ENCODE measurements at regions not wholly inside any gene's neighbourhood (a gene's known extent, or its start where the extent isn't known, plus 50 kb on each side); places are given as distances from the start of the nearest gene placed in this dataset.

- Histone ChIP-seq H3K4me3 (ENCODE audit: low read depth in 2 of 2, low read length in 1 of 2) (no peak overlapping the region), H4K20me1 (ENCODE audit: insufficient read depth) (no peaks in the 10 kb centered on the region), H3K27ac (ENCODE audit: low read depth in 2 of 2, low read length in 1 of 2) (no peak overlapping the region), H3K36me3 (replicated peaks in 1 of 2; ENCODE audit: control insufficient read depth in 1 of 2, insufficient read depth in 2 of 2, low read length in 1 of 2) (no peaks in the 10 kb centered on the region), H3F3A (replicated peaks; ENCODE audit: insufficient read depth) (no peaks in the 10 kb centered on the region), H3K27me3 (ENCODE audit: insufficient read depth) (no peaks in the 10 kb centered on the region), H3K9me3 (no peaks in the 10 kb centered on the region), H2AFZ (ENCODE audit: low read depth) (no peak overlapping the region), H3K79me2 (ENCODE audit: insufficient read depth) (no peaks in the 10 kb centered on the region), H3K9me2 (no peaks in the 10 kb centered on the region), H3K4me1 (ENCODE audit: control insufficient read depth in 1 of 2, insufficient read depth in 2 of 2, low read depth in 1 of 2, low read length in 1 of 2) (no peaks in the 10 kb centered on the region), H3K4me2 (no peak overlapping the region), H3K9ac (no peak overlapping the region)
- no peak for DNase-seq
- POLR2A ChIA-PET = no interaction called here
- TF ChIP-seq JUND (IDR thresholded peaks at IDR 0.05) (no peak), PBX3 (IDR thresholded peaks at IDR 0.05) (no peak), FOSL2 (IDR thresholded peaks at IDR 0.05; ENCODE audit: borderline replicate concordance, low read depth) (no peak), EZH2phosphoT487 (IDR thresholded peaks at IDR 0.05; ENCODE audit: borderline replicate concordance, low read depth) (no peak)
- CTCF ChIA-PET = interaction anchor here (0.7 kb wide), 1 partner anchor 66 kb away, joined by 3 read pairs; no protein-coding TSS in a partner anchor
These were observed 211.8 kb upstream of the CPEB2 start for GRCh38 chr4:14790494-14790893.

GRCh38 chr4:14792702-14793227, 209.5 kb upstream of the CPEB2 start:
- Histone ChIP-seq H3K27me3 (ENCODE audit: insufficient read depth) (no peaks in the 10 kb centered on the region), H3K4me3 (ENCODE audit: low read depth in 2 of 2, low read length in 1 of 2) (no peak overlapping the region), H3K4me2 (no peak overlapping the region), H3K36me3 (replicated peaks in 1 of 2; ENCODE audit: control insufficient read depth in 1 of 2, insufficient read depth in 2 of 2, low read length in 1 of 2) (no peaks in the 10 kb centered on the region), H3K9me2 (no peaks in the 10 kb centered on the region), H3K27ac (ENCODE audit: low read depth in 2 of 2, low read length in 1 of 2) (no peak overlapping the region), H3F3A (replicated peaks; ENCODE audit: insufficient read depth) (no peaks in the 10 kb centered on the region), H3K79me2 (ENCODE audit: insufficient read depth) (no peaks in the 10 kb centered on the region), H3K4me1 (ENCODE audit: control insufficient read depth in 1 of 2, insufficient read depth in 2 of 2, low read depth in 1 of 2, low read length in 1 of 2) (no peaks in the 10 kb centered on the region), H3K9me3 (no peaks in the 10 kb centered on the region), H3K9ac (no peak overlapping the region), H4K20me1 (ENCODE audit: insufficient read depth) (no peaks in the 10 kb centered on the region), H2AFZ (ENCODE audit: low read depth) (no peak overlapping the region)
- DNase-seq = no peak
- TF ChIP-seq RCOR1 (IDR thresholded peaks at IDR 0.05; ENCODE audit: low read length) = no peak
- ChIA-PET CTCF (no interaction called here), POLR2A (no interaction called here)

GRCh38 chr4:14800977-14801376, 201.3 kb upstream of the CPEB2 start:
- no peak overlapping the region for H3K4me2 ChIP-seq
- H4K20me1 ChIP-seq (ENCODE audit: insufficient read depth) = no peaks in the 10 kb centered on the region
- H2AFZ ChIP-seq (ENCODE audit: low read depth) = no peak overlapping the region
- H3K27me3 ChIP-seq (ENCODE audit: insufficient read depth) = no peaks in the 10 kb centered on the region
- H3K9ac ChIP-seq = no peak overlapping the region
- no peak for DNase-seq
- no peaks in the 10 kb centered on the region for H3K36me3 ChIP-seq (replicated peaks in 1 of 2; ENCODE audit: control insufficient read depth in 1 of 2, insufficient read depth in 2 of 2, low read length in 1 of 2)
- CTCF ChIA-PET = no interaction called here
- no peak overlapping the region for H3K4me3 ChIP-seq (ENCODE audit: low read depth in 2 of 2, low read length in 1 of 2)
- H3F3A ChIP-seq (replicated peaks; ENCODE audit: insufficient read depth) = no peaks in the 10 kb centered on the region
- POLR2A ChIA-PET = no interaction called here
- no peaks in the 10 kb centered on the region for H3K9me3 ChIP-seq
- no peaks in the 10 kb centered on the region for H3K9me2 ChIP-seq
- H3K4me1 ChIP-seq (ENCODE audit: control insufficient read depth in 1 of 2, insufficient read depth in 2 of 2, low read depth in 1 of 2, low read length in 1 of 2) = no peaks in the 10 kb centered on the region
- no peak overlapping the region for H3K27ac ChIP-seq (ENCODE audit: low read depth in 2 of 2, low read length in 1 of 2)
- WGBS (ENCODE audit: low lambda C conversion rate) = 52% methylated on average over 2 of the region's 2 CpGs
- no peaks in the 10 kb centered on the region for H3K79me2 ChIP-seq (ENCODE audit: insufficient read depth)
- TF ChIP-seq NRF1 (IDR thresholded peaks at IDR 0.05; ENCODE audit: low read depth, low read length) (no peak), JUND (IDR thresholded peaks at IDR 0.05) (no peak), USF1 (IDR thresholded peaks at IDR 0.05; ENCODE audit: borderline replicate concordance, low read depth) (no peak), ZBTB33 (IDR thresholded peaks at IDR 0.05; ENCODE audit: borderline replicate concordance, low read depth) (no peak), CHD2 (IDR thresholded peaks at IDR 0.05; ENCODE audit: low read length, partially characterized antibody) (no peak), IRF3 (IDR thresholded peaks at IDR 0.05; ENCODE audit: low read depth, low read length) (no peak), RFX5 (IDR thresholded peaks at IDR 0.05; ENCODE audit: low read length) (no peak), RCOR1 (IDR thresholded peaks at IDR 0.05; ENCODE audit: low read length) (no peak), TCF12 (IDR thresholded peaks at IDR 0.05) (no peak), SMC3 (IDR thresholded peaks at IDR 0.05; ENCODE audit: low read depth, low read length) (no peak), MXI1 (IDR thresholded peaks at IDR 0.05; ENCODE audit: low read depth, low read length) (no peak), POLR2AphosphoS5 (IDR thresholded peaks at IDR 0.05; ENCODE audit: low read depth, low read length) (no peak), SIN3A (IDR thresholded peaks at IDR 0.05; ENCODE audit: borderline replicate concordance, low read depth, low read length) (no peak), MEF2A (IDR thresholded peaks at IDR 0.05; ENCODE audit: borderline replicate concordance, low read depth) (no peak), USF2 (IDR thresholded peaks at IDR 0.05; ENCODE audit: borderline replicate concordance, low read depth, low read length) (no peak)

Measured in SK-N-SH (cell line).